K562 (cell line): ENCODE measurements at regions not wholly inside any gene's neighbourhood (a gene's known extent, or its start where the extent isn't known, plus 50 kb on each side); places are given as distances from the start of the nearest gene placed in this dataset.

Experiments
- ATAC-seq: fragments of 200-7000 bp; cut with Tn5 transposase; 3 replicates; pipeline ENCODE4 v1.9.1; 2020; ENCODE audit warnings: moderate library complexity
- BruUV-seq: library from RNA; stranded (reverse); fragments of 400-500 nt; replicated peaks from 2 replicates; lab custom pipeline; 2021; lab: Mats Ljungman, UMichigan
- CTCF ChIA-PET: fragments of 300-600 bp; formaldehyde crosslinking; extraction: SDS; loops from one replicate; lab custom pipeline; 2021; ENCODE audit warnings: low intra/inter-chr PET ratio; lab: Yijun Ruan, JAX
- POLR2A ChIA-PET: fragments of 300-600, 350-650 bp; sonication (Branson Sonifier 250); formaldehyde crosslinking; extraction: SDS; loops from one replicate; lab custom pipeline; 2021; ENCODE audit warnings: antibody characterized with exemption, inconsistent platforms; lab: Yijun Ruan, JAX
- DNase-seq, 4 experiments: peaks; one replicate each; pipeline versions ENCODE4 v3.0.0 to v3.0.0-alpha.2; 2011 to 2018; ENCODE audit warnings: low spot score in 3 of 4, mixed read lengths in 3 of 4; ENCODE audit errors: extremely low read depth in 1 of 4
- FAIRE-seq: peaks from 2 replicates; lab custom pipeline; 2011; peaks lifted over from hg19 to GRCh38; lab: Jason Lieb, UNC
- H2AFZ ChIP-seq: 2 replicates; pipeline ENCODE4 v1.6.0; 2011; ENCODE audit warnings: low read depth, low read length, control low read depth, inconsistent platforms
- H3K27ac ChIP-seq: fragments of 200-600 bp; 3 replicates; pipeline ENCODE4 v1.8.0; 2011; ENCODE audit warnings: low read depth, mild to moderate bottlenecking, control low read depth, inconsistent platforms, low read length, moderate library complexity, mixed read lengths; ENCODE audit errors: extremely low read depth
- H3K27me3 ChIP-seq, 2 experiments: fragments of 300-600 bp in 1 of 2; 2 replicates in 1 of 2; 3 replicates in 1 of 2; pipeline versions ENCODE4 v1.6.0 to v1.8.0; 2011; ENCODE audit warnings: inconsistent platforms in 2 of 2, low read length in 2 of 2, mild to moderate bottlenecking in 1 of 2, mixed read lengths in 1 of 2, moderate library complexity in 1 of 2; ENCODE audit not compliant: control insufficient read depth in 2 of 2, insufficient read depth in 2 of 2
- H3K36me3 ChIP-seq: fragments of 300-600 bp; 3 replicates; pipeline ENCODE4 v1.8.0; 2011; ENCODE audit warnings: mild to moderate bottlenecking, low read length, inconsistent platforms; ENCODE audit not compliant: control insufficient read depth, insufficient read depth
- H3K4me1 ChIP-seq, 2 experiments: fragments of 200-600 bp in 1 of 2; replicated peaks in 1 of 2; 2 replicates in 1 of 2; 3 replicates in 1 of 2; pipeline versions ENCODE4 v1.5.1 to v1.8.0; 2011; ENCODE audit warnings: inconsistent platforms in 2 of 2, low read length in 2 of 2, mild to moderate bottlenecking in 1 of 2, mixed read lengths in 1 of 2, moderate library complexity in 1 of 2; ENCODE audit not compliant: control insufficient read depth in 2 of 2, insufficient read depth in 2 of 2
- H3K4me2 ChIP-seq: 2 replicates; pipeline ENCODE4 v1.6.1; 2011; ENCODE audit warnings: low read length, control low read depth, inconsistent platforms, mixed read lengths; ENCODE audit not compliant: insufficient read depth
- H3K4me3 ChIP-seq: fragments of 200-600 bp; sonication (generic), shearing (Covaris generic); 2 replicates; pipeline ENCODE4 v1.5.1; 2016; ENCODE audit warnings: control low read depth, inconsistent platforms
- H3K79me2 ChIP-seq: fragments of 200-600 bp; 3 replicates; pipeline ENCODE4 v1.8.0; 2011; ENCODE audit warnings: low read length, inconsistent platforms; ENCODE audit not compliant: control insufficient read depth, insufficient read depth
- H3K9ac ChIP-seq, 2 experiments: 2 replicates each; pipeline versions ENCODE4 v1.6.0 to v1.6.1; 2011; ENCODE audit warnings: low read depth in 2 of 2, low read length in 2 of 2, control low read depth in 1 of 2, inconsistent platforms in 1 of 2, mild to moderate bottlenecking in 1 of 2, mixed read lengths in 1 of 2; ENCODE audit not compliant: insufficient read depth in 1 of 2
- H3K9me1 ChIP-seq: one replicate; pipeline ENCODE4 v1.6.0; 2011; ENCODE audit warnings: inconsistent platforms, mild to moderate bottlenecking, low read length, moderate library complexity; ENCODE audit not compliant: control insufficient read depth, insufficient read depth
- H3K9me3 ChIP-seq: replicated peaks from 2 replicates; pipeline ENCODE4 v1.5.1; 2011; ENCODE audit warnings: low read depth, low read length, inconsistent platforms; ENCODE audit not compliant: control insufficient read depth, insufficient read depth
- H4K20me1 ChIP-seq: replicated peaks from 2 replicates; pipeline ENCODE4 v1.6.1; 2011; ENCODE audit warnings: low read length, inconsistent platforms, mixed read lengths; ENCODE audit not compliant: control insufficient read depth, insufficient read depth
- CREM ChIP-seq: IDR thresholded peaks from 2 replicates; pipeline ENCODE4 v1.6.1; 2014; ENCODE audit warnings: antibody characterized with exemption, low read depth
- MCM3 ChIP-seq: fragments of 450-650 bp; IDR thresholded peaks from 2 replicates; pipeline ENCODE4 v1.6.1; 2016
- PCBP2 ChIP-seq: fragments of 200-400 bp; formaldehyde crosslinking; IDR thresholded peaks from 2 replicates; pipeline ENCODE4 v1.6.1; 2018; ENCODE audit warnings: low read length, low read depth, mild to moderate bottlenecking, moderate library complexity; ENCODE audit not compliant: poor library complexity, severe bottlenecking
- PRPF4 ChIP-seq: fragments of 200-400 bp; formaldehyde crosslinking; IDR thresholded peaks from one replicate; pipeline ENCODE4 v1.6.1; 2017; ENCODE audit warnings: low read length, low read depth, mild to moderate bottlenecking; ENCODE audit not compliant: insufficient read depth, poor library complexity, severe bottlenecking
- RAD51 ChIP-seq: fragments of 450-650 bp; IDR thresholded peaks from 2 replicates; pipeline ENCODE4 v1.7.1; 2016; ENCODE audit warnings: low read depth, mild to moderate bottlenecking, borderline replicate concordance
- SRSF9 ChIP-seq: fragments of 200-400 bp; formaldehyde crosslinking; IDR thresholded peaks from 2 replicates; pipeline ENCODE4 v1.6.1; 2017; ENCODE audit warnings: low read depth, low read length, borderline replicate concordance
- TSC22D4 ChIP-seq: fragments of 450-650 bp; IDR thresholded peaks from 2 replicates; pipeline ENCODE4 v1.6.1; 2016; ENCODE audit warnings: missing genetic modification characterization, missing biosample characterization, control low read depth
- ZEB2 ChIP-seq: fragments of 450-650 bp; IDR thresholded peaks from 2 replicates; pipeline ENCODE4 v1.6.1; 2016
- WGBS: fragments of 100-300 bp; shearing (Covaris generic); methylation state at CpG from one replicate; pipeline ENCODE4 v1.1.6; 2016; ENCODE audit warnings: low coverage, mixed read lengths; ENCODE audit not compliant: insufficient coverage; ENCODE audit errors: missing lambda C conversion rate; 5-methylcytosine and 5-hydroxymethylcytosine counted together
- in situ Hi-C: fragments of 300-500 bp; cut with MboI; formaldehyde crosslinking; loops from 4 replicates; pipeline ENCODE4 v1.15.0; 2018; ENCODE audit warnings: inconsistent platforms, mixed read lengths
- intact Hi-C: fragments of 100-400 bp; cut with micrococcal nuclease; formaldehyde crosslinking; loops from 2 replicates; pipeline ENCODE4 v1.14.2; 2022
- TF ChIP-seq, protein P1 (sequence below), 2 experiments: fragments of 450-650 bp; formaldehyde crosslinking in 1 of 2; IDR thresholded peaks; 2 replicates each; pipeline versions ENCODE4 v1.4.0 to v1.6.1; 2014 to 2020; ENCODE audit warnings: mild to moderate bottlenecking in 2 of 2, borderline replicate concordance in 1 of 2, low read depth in 1 of 2
- TF ChIP-seq, protein P2 (sequence below): fragments of 450-650 bp; formaldehyde crosslinking; IDR thresholded peaks from 2 replicates; pipeline ENCODE4 v1.4.0; 2022; ENCODE audit warnings: missing genetic modification characterization
- TF ChIP-seq, protein P3 (sequence below): sonication (generic); formaldehyde crosslinking; IDR thresholded peaks from 2 replicates; pipeline ENCODE4 v1.8.0; 2022; ENCODE audit warnings: mild to moderate bottlenecking, low read depth, missing genetic modification reagents
- TF ChIP-seq, protein P4 (sequence below): sonication (generic); IDR thresholded peaks from 2 replicates; pipeline ENCODE4 v1.6.1; 2016

DNA sequence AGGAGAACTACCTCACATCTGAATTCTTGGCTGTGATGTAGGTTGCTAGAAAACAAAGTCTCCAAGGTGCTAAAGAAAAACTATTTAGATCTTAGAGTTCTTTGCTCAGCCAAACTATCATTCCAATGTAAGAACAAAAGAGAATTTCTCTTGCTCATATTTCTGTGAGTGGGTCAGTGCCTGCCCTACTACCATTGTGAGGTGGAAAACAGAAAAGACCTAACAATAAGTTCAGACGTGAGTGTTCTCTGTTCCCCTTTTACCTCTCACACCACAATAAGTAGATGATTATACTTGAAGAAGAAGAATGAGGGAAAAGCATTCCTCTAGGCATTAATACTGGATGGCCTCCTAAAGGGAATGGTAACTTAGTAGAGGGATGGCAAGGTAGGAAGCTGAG, 187.4 kb upstream of the KITLG start:
- CTCF ChIA-PET = no interaction called here
- in situ Hi-C loops (no loop called here), intact Hi-C loops (no loop called here)
- H3K79me2 ChIP-seq = no peaks in the 10 kb centered on the region
- H3K4me2 ChIP-seq = no peak overlapping the region
- WGBS = 0% methylated on average over 1 of the region's 1 CpG
- FAIRE-seq = no peak
- no peaks in the 10 kb centered on the region for H3K9me3 ChIP-seq
- no peak for ATAC-seq
- POLR2A ChIA-PET = no interaction called here
- H3K36me3 ChIP-seq = no peaks in the 10 kb centered on the region
- no peaks in the 10 kb centered on the region for H3K4me1 ChIP-seq
- no peak overlapping the region for H2AFZ ChIP-seq
- H3K4me3 ChIP-seq = no peak overlapping the region
- H3K9me1 ChIP-seq = no peaks in the 10 kb centered on the region
- no peaks in the 10 kb centered on the region for H4K20me1 ChIP-seq
- no peak overlapping the region for H3K27ac ChIP-seq
- BruUV-seq = no TSS peak
- H3K9ac ChIP-seq = no peak overlapping the region
- no peaks in the 10 kb centered on the region for H3K27me3 ChIP-seq
- DNase-seq = no peak
- TF ChIP-seq CREM = no peak
- no peak for TF ChIP-seq TSC22D4
- TF ChIP-seq, protein P1, sequence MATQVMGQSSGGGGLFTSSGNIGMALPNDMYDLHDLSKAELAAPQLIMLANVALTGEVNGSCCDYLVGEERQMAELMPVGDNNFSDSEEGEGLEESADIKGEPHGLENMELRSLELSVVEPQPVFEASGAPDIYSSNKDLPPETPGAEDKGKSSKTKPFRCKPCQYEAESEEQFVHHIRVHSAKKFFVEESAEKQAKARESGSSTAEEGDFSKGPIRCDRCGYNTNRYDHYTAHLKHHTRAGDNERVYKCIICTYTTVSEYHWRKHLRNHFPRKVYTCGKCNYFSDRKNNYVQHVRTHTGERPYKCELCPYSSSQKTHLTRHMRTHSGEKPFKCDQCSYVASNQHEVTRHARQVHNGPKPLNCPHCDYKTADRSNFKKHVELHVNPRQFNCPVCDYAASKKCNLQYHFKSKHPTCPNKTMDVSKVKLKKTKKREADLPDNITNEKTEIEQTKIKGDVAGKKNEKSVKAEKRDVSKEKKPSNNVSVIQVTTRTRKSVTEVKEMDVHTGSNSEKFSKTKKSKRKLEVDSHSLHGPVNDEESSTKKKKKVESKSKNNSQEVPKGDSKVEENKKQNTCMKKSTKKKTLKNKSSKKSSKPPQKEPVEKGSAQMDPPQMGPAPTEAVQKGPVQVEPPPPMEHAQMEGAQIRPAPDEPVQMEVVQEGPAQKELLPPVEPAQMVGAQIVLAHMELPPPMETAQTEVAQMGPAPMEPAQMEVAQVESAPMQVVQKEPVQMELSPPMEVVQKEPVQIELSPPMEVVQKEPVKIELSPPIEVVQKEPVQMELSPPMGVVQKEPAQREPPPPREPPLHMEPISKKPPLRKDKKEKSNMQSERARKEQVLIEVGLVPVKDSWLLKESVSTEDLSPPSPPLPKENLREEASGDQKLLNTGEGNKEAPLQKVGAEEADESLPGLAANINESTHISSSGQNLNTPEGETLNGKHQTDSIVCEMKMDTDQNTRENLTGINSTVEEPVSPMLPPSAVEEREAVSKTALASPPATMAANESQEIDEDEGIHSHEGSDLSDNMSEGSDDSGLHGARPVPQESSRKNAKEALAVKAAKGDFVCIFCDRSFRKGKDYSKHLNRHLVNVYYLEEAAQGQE (IDR thresholded peaks at IDR 0.05; ENCODE audit: borderline replicate concordance) = no peak
- TF ChIP-seq, protein P1 (CRISPR knock-in tag; IDR thresholded peaks at IDR 0.05; ENCODE audit: low read depth) = no peak
- no peak for TF ChIP-seq RAD51
- TF ChIP-seq SRSF9 = no peak
- TF ChIP-seq, protein P2, sequence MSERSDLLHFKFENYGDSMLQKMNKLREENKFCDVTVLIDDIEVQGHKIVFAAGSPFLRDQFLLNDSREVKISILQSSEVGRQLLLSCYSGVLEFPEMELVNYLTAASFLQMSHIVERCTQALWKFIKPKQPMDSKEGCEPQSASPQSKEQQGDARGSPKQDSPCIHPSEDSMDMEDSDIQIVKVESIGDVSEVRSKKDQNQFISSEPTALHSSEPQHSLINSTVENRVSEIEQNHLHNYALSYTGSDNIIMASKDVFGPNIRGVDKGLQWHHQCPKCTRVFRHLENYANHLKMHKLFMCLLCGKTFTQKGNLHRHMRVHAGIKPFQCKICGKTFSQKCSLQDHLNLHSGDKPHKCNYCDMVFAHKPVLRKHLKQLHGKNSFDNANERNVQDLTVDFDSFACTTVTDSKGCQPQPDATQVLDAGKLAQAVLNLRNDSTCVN (CRISPR knock-in tag) = no peak
- no peak for TF ChIP-seq MCM3
- no peak for TF ChIP-seq ZEB2
- no peak for TF ChIP-seq PRPF4
- no peak for TF ChIP-seq PCBP2
- TF ChIP-seq, protein P3, sequence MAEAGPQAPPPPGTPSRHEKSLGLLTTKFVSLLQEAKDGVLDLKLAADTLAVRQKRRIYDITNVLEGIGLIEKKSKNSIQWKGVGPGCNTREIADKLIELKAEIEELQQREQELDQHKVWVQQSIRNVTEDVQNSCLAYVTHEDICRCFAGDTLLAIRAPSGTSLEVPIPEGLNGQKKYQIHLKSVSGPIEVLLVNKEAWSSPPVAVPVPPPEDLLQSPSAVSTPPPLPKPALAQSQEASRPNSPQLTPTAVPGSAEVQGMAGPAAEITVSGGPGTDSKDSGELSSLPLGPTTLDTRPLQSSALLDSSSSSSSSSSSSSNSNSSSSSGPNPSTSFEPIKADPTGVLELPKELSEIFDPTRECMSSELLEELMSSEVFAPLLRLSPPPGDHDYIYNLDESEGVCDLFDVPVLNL (CRISPR knock-in tag) = no peak
- TF ChIP-seq, protein P4, sequence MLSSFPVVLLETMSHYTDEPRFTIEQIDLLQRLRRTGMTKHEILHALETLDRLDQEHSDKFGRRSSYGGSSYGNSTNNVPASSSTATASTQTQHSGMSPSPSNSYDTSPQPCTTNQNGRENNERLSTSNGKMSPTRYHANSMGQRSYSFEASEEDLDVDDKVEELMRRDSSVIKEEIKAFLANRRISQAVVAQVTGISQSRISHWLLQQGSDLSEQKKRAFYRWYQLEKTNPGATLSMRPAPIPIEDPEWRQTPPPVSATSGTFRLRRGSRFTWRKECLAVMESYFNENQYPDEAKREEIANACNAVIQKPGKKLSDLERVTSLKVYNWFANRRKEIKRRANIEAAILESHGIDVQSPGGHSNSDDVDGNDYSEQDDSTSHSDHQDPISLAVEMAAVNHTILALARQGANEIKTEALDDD = no peak
